SW480 (cell line): ENCODE measurements at regions not wholly inside any gene's neighbourhood (a gene's known extent, or its start where the extent isn't known, plus 50 kb on each side); places are given as distances from the start of the nearest gene placed in this dataset.
A peak's percentile ranks its signal among the peaks of the same experiment; 100 is the strongest.
"Not testable (repeated sequence)": the region's sequence is repeated elsewhere in the genome, so short reads cannot be mapped to it uniquely, and the experiment has no call there.

Experiments used
- DNase-seq: peaks from one replicate; pipeline ENCODE4 v3.0.0-alpha.2; 2016; ENCODE audit warnings: low spot score

DNA sequence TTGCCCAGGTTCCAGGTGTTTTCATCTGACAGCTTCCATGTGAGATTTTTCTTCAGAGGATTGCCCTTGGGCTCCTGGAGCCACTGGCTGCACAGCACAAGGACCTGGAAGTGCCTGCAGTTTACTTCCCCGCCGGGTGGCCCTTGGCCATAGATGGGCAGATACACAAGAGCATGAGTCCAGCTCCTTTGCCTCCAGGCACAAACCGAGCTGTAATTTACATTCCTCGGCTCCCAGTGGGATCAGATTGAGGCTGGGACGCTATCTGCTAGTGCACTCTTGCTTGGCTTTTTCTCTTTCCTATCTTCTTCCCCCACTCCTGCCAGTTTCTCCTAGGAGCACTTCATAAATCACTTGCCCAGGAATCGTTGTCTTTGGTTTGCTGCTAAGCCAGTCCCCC is 85.4 kb upstream of the RALY start:
- no peak for DNase-seq

DNA sequence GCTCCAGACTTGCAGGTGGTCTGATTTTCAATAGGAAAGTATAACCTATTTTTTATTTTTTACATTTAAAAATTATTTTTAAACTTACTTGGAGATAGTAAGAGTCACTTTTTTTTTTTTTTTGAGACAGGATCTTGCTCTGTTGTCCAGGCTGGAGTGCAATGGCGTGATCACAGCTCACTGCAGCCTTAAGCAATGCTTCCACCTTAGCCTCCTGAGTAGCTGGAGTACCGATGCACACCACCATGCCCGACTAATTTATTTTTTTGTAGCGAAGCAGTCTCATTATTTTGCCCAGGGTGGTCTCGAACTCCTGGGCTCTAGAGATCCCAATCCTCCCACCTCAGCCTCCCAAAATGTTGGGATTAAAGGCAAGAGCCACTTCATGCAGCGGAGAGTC is 84.8 kb upstream of the RALY start:
- no peak for DNase-seq

DNA sequence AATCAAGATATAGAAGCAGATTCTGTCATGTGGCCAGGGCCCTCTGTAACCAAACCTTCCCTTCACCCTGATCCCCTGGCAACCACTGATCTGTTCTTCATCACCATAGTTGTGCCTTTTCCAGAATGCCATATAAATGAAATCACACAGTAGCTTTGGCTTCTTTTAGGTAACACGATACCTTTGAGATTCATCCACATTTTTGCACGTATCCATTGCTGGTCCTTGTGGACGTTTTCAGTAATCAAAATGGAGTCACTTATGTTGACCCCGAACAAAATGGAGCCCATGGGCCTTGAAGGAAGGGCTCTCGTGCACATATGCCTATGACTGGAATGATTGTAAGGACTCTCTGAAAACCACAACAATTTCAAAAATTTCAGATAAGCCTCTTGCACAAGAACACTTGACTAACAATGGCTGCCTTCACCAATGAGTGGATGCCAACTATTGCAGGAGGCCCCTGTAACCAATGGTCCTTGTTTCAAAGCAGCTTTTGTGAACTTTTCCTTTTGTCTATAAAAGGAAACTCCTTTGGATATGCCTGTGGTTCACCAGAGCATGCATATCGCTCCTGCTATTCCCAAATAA is 84.3 kb upstream of the RALY start:
- DNase-seq = peak; percentile 92

DNA sequence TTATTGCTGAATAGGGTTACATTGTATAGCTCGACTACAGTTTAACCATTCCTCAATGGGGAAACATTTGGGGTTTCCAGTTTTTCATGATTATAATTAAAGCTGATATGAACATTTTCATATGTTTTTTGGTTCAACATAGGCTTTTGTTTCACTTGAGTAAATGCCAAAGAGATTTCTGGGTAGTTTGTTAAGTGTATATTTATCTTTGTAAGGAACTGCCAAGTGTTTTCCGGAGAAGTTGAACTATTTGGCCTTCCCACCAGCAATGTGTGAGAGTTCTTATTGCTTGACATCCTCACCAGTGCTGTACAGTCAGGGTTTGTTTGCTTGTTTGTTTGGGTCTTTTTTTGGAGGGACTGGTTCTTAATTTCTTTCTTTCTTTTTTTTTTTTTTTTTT is 83.7 kb upstream of the RALY start:
- no peak for DNase-seq

DNA sequence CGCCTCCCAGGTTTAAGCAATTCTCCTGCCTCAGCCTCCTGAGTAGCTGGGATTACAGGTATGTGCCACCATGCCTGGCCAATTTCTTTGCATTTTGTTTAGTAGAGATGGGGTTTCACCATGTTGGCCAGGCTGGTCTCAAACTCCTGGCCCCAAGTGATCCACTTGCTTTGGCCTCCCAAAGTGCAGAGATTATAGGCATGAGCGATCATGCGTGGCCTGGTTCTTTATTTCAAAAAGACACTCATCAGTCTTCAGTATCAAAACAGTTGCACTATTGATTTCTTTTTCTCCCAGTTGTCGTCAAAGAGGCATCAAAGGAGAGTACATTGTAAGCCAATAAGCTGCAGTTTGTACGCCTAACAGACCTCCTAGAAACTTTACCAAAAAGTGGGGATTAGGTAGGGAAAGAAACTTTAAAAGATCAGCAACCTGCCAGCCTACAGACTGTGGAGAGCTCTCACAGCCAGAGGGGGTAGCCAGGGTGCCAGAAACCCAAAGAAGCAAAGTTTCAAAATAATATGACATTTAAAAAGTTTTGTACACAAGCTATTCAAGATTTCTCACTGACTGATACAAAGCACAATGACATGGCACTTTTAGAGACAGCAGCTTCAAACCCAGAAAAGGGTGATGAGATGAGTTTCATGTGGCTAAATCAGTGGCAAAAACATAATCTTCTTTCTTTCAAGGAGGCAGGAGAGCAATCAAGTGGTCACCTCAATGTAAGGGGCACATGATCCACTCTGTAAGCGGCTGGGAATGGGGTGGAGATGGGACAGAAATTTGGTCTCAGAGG is 83.0 kb upstream of the RALY start:
- no peak for DNase-seq

DNA sequence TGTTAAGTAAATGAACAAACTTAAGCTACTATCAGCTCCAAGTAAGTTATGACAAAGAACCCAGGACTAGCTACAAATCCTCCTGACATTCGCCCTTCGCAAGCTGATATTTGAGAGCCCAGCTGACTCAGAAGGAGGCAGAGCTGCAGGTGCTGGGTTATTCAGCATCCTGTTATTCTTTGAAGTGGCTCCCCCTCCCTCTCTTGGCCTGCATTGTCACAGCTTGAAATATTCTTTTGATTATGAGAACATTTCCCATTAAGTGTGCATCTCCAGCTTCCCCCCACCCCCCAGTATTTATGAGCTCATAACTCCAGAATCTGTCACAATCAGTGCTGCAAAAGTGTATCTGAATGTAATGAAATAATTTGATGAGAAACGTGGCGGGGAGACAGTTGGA is 78.8 kb upstream of the RALY start:
- DNase-seq = peak; percentile 93

DNA sequence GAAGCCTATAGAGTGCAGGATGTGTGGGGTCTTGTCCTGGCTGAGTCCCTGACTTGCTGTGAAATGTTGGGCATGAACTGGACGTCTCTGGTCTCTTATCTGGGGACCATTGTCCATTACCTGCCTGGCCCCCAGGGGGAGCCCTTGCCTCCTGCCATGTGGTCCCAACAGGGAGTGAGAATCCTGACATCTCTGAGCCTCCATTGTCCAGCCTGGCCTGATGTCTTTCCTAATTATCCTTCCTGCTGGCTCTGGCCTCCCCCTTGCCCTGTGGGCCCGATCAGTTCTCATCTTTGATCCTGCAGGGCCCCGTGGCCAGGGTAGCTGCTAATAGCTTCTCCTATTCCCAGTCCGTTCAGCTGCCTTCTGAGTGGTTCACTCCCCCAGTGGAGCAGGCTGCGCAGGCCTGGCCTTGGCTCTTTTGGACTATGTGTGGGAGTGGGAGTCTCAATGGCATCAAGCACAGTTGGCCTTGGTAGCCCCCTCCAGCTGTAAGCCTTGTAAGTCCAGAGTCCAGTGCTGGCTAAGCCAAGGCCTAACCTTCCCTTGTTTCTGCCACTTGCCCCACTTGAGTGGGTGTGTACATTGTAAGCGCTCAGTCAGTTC is 77.9 kb upstream of the RALY start:
- DNase-seq = peak; percentile 50

DNA sequence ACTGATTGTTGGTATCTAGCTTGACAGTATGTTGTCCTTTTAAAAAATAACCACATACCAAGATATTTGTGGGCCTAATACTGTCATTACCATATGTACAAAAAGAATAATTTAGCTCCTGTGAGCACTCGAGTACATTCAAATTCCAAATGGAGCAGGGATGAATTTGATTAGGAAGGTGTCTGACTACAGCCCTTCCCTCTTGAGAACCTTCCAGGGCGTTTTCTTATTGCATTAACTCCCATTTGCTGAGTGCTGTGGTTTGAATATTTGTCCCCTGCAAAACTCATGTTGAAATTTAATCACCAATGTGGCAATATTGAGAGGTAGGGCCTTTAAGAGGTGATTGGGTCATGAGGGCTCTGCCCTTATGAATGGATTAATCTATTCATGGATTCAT is 76.9 kb upstream of the RALY start:
- no peak for DNase-seq

DNA sequence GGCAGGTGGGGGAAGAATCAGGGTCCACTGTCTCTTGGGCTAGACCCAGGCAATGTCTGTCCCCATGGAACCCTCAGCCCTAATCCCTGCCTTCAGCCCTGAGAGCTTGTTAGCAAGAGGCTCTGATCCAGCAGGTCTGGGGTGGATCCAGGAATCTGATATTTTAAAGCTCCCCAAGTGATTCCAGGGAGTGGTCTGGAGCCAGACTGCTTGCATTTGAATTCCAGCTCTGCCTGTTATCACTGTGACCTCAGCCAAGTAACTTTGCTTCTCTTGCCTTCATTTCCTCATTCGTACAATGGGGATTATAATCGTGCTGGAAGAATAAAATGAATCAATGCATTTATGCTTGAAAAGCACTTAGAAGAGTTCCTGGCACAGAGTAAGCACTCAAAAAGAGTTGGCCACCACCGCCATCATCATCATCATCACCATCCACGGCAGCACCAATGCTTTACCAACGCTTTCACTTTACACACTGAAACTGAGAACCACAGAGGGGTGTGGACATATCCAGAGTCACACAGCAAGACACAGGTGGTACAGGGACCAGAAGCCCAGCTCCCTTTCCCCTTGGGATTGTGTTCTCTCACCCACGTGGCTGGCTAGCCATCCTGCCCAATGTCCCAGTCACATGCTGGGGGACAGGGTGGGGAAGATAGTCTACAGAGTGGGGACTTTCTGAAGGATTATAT is 75.7 kb upstream of the RALY start:
- no peak for DNase-seq

DNA sequence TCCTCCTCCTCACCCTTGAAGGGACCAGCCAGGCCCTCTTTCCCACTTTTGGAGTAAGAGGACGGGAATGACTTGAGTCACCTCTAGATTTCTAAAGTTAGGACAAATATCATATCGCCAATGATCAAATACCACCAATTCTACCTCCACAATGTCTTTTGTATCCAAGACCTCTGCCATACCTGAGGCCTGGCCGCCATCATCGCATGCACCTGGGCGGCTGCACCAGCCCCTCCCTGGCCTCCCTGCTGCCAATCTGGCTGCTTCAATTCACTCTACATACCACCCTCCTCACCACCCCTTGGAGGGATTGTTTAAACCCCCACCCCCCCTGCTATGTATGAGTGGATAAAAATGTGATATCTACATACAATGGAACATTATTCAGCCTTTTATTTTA is 75.0 kb upstream of the RALY start:
- DNase-seq = no peak

DNA sequence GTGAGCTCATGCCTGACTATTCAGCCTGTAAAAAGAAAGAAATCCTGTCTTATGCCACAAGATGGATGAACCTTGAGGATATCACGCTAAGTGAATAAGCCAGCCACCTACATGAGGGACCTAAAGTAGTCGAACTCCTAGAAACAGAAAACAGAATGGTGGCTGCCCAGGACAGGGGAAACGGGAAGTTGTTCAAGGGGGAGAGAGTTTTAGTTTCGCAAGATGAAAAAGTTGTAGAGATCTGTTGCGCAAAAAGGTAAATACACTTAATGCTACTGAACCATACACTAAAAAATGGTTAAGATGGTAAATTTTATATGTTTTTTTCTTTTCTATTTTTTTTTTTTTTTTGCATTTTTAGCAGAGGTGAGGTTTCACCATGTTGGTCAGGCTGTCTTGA is 74.1 kb upstream of the RALY start:
- DNase-seq = no peak

DNA sequence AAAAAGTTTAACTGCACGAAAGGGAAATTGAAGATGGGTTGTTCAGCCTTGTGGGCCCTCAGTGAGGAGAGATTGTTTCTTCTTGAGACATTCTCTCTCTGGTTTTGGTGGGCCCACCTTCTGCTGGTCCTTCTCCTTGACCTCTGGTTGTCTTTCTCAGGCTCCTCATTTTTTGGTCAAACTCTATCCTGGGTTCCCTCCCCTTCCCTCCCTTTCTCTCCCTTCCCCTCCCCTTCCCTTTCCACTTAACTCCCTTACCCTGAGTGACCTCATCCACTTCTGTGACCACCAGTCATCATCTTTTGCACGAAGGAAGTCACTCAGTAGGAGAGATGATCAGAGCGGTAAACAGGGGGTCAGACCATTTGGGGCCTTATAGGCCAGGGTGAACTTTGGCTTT is 71.5 kb upstream of the RALY start:
- DNase-seq = no peak

DNA sequence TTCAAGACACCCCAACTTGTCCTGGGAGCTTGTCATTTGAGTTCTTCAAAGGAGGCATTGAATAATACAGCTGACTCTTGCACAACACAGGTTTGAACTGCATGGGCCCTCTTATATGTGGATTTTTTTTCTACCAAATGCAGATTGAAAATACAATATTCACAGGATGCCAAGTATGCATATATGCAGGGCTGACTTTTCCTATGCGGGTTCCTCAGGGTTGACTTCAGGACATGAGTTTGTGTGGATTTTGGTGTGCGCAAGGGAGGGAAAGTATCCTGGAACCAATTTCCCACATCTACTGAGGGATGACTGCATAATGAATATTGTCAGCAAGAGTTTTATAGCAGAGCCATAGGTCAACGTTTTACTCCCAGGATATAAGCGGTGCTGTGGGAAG is 70.0 kb upstream of the RALY start:
- no peak for DNase-seq

DNA sequence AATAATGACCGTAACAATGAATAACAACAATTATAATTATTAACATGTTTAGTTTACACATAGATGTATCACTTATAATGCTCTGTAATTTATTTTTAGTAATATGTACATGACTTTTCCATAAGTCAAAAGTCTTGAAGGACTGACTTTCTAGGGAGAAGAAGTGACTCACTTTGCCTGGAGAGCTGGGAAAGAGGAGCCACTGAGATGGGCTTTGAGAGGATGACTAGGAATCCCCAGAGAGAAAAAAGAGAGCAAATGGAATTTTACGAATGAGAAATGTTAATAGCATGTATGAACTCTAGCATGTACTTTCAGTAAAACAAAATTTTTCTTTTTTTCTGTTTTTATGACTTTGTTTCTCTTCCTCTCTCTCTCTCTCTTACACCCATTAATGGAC is 67.8 kb upstream of the RALY start:
- DNase-seq = no peak

DNA sequence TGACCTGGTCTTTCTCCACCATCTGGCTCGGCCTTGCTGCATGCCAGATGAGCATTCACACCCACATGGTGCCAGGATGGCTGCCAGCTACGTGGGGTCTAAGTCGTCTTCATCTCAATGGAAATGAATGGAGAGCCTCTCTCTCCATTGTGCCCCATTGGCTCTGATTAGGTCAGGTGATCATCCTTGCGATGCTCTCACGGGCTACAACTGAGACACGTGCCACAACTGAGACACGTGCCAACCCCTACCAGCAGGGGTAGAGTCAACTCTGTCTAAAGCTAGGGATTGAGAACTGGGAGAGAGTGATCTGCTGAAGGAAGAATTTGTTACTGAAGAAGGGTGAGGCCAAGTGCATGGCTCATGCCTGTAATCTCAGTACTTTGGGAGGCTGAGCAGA is 67.3 kb upstream of the RALY start:
- no peak for DNase-seq

DNA sequence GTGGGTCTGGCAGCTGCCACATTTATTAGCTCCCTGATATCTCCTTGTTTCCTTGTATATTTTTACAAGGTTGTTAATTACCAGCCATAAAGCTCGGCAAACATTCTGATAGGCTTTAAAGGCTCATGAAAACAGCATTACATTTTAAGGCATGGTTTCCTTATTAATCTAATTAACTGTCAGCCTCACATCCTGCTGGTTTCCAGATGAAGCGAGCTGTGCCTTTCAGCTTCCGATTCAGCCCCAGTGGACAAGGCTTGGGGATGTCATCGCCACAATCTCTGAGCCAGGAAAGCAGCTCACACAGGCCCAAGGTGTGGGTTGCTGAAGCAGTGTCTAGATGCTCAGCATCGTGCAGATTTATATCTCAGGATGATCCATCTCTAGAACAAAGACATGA is 66.0 kb upstream of the RALY start:
- DNase-seq = no peak

DNA sequence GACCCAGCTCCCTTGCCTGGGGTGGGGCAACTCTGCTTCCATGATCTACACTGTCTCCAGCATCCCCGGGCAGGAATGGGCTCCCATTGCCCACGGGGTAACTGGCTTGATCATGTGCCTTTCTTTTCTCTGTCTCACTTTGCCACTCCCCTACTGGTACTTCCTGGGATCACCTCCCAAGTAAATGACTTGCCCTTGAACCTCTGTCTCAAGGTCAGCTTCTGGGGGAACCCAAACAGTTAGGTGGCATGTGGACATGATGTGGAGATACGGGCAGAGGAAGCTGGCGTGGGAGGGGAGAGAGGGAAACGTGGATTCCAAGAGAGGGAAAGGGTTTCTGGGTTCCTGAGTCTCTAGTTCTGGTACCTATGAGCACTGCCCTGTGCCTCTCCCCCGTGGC is 63.8 kb upstream of the RALY start:
- DNase-seq = no peak

DNA sequence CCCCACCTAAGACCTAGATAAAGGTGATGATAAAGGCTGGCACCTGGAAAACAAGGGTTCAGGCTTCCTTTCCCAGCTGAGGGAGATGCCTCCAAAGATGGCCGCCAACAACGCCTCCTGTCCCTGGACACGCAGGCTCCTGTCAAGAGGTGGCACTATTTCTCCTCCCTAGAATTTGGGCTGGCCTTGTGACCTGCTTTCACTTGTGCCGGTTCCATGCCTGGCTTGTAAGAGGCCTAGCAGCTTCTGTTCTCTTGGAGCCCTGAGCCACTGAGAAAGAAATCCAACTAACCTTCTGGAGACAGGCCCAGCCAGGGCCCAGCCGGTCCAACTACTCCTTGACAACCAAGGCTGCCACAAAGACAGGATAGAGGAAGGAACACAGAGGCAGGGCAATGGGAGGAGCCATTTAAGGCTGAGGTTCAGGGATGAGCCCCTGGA is 60.2 kb upstream of the RALY start:
- peak; percentile 77 for DNase-seq

DNA sequence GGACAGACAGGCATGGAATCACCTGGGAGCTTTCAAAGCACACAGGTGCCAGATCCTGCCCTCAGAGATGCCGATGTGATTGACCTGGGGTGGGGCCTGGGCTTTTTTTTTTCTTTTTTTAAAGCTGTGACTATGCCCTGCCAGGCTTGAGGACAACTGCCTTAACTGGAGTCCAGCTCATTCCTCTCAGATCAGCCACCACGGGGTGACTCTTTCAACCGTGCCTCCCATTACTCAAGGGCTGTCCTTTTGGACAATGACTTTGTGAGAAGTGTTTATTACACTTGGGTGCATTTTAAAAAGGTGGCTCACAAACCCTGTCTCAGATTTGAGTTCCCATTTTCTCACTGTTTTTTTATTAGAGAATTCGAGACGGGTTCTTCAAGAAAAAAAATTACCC is 57.1 kb upstream of the RALY start:
- no peak for DNase-seq

DNA sequence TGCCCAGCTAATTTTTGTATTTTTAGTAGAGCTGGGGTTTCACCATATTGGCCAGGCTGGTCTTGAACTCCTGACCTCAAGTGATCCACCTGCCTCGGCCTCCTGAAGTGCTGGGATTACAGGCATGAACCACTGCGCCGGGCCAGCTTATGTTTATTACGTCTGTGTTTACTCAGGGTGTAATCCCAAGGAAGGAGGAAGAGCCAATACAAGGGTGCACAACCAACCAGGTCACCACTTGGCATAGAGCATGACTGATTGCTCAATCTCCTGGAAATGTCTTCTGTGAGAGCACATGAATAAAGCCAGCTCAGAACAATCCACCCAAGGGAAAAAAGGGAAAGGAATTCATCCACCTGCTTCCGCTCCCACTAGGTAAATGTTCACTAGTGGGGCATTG is 54.7 kb upstream of the RALY start:
- not testable (repeated sequence) for DNase-seq

DNA sequence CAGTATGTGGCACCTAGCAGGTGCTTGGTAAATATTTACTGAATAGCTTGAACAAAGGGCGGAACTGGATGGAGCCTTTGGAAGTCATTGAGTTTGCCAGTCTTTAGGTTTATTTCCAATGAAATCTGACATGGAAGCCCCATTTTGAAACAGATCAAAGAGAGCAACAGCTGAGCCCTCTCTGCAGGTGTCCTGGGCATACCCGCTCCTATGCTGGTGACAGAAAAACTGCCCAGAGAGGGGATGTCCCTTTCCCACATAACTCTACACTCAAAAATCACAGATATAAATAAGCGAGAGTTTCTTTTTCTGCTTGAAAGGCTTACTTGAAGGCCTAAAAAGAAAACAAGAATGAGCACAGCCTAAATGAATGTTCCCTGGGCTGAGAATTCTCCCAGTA is 53.0 kb upstream of the RALY start:
- no peak for DNase-seq
